H1 (cell line): ENCODE measurements at regions not wholly inside any gene's neighbourhood (a gene's known extent, or its start where the extent isn't known, plus 50 kb on each side); places are given as distances from the start of the nearest gene placed in this dataset.

ENCODE experiments used
- CTCF ChIA-PET: fragments of 300-600 bp; sonication (Branson Sonifier 250); formaldehyde crosslinking; loops from one replicate; lab custom pipeline; 2021; ENCODE audit not compliant: partially characterized antibody; lab: Charles Lee
- POLR2A ChIA-PET: fragments of 300-600 bp; sonication (Branson Sonifier 250); formaldehyde crosslinking; loops from one replicate; lab custom pipeline; 2021; ENCODE audit warnings: inconsistent platforms; ENCODE audit not compliant: partially characterized antibody; lab: Charles Lee
- DNase-seq, 2 experiments: peaks; one replicate each; pipeline versions ENCODE4 v3.0.0 to v3.0.0-alpha.2; 2010 to 2022; ENCODE audit warnings: low spot score in 2 of 2, low read depth in 1 of 2, mixed read lengths in 1 of 2
- FAIRE-seq: peaks from 2 replicates; lab custom pipeline; 2011; peaks lifted over from hg19 to GRCh38; lab: Jason Lieb, UNC
- H2AFZ ChIP-seq: 2 replicates; pipeline ENCODE4 v1.8.1; 2012; ENCODE audit warnings: low read length, inconsistent platforms
- H2AK5ac ChIP-seq: 2 replicates; pipeline ENCODE4 v1.6.1; 2013; ENCODE audit warnings: low read depth, low read length
- H2BK120ac ChIP-seq: replicated peaks from 2 replicates; pipeline ENCODE3; 2013; ENCODE audit warnings: low read depth, low read length, inconsistent platforms
- H2BK12ac ChIP-seq: 2 replicates; pipeline ENCODE4 v1.6.1; 2013; ENCODE audit warnings: low read depth, low read length
- H2BK15ac ChIP-seq: 2 replicates; pipeline ENCODE4 v1.6.1; 2013; ENCODE audit warnings: low read length
- H2BK20ac ChIP-seq: 2 replicates; pipeline ENCODE4 v1.6.1; 2013; ENCODE audit warnings: low read length
- H2BK5ac ChIP-seq: 2 replicates; pipeline ENCODE4 v1.6.1; 2013; ENCODE audit warnings: low read depth, low read length
- H3K14ac ChIP-seq: 2 replicates; pipeline ENCODE4 v1.6.1; 2013; ENCODE audit warnings: inconsistent platforms; ENCODE audit not compliant: insufficient read length
- H3K18ac ChIP-seq: 2 replicates; pipeline ENCODE4 v1.6.1; 2013; ENCODE audit warnings: low read length; ENCODE audit errors: extremely low read depth
- H3K23ac ChIP-seq: 2 replicates; pipeline ENCODE4 v1.6.1; 2013; ENCODE audit warnings: inconsistent platforms; ENCODE audit not compliant: insufficient read length
- H3K23me2 ChIP-seq: 2 replicates; pipeline ENCODE4 v1.6.1; 2013; ENCODE audit warnings: low read depth, low read length
- H3K27ac ChIP-seq: 2 replicates; pipeline ENCODE4 v1.6.1; 2011; ENCODE audit warnings: low read depth, low read length, inconsistent platforms
- H3K27me3 ChIP-seq, 4 experiments: replicated peaks in 1 of 4; 1 replicate in 1 of 4; 2 replicates in 3 of 4; pipeline versions ENCODE4 v1.6.1 to v1.8.1; 2011 to 2013; ENCODE audit warnings: low read length in 3 of 4, mild to moderate bottlenecking in 3 of 4, inconsistent platforms in 2 of 4, mixed read lengths in 2 of 4, moderate library complexity in 1 of 4; ENCODE audit not compliant: control insufficient read depth in 3 of 4, insufficient read depth in 3 of 4; ENCODE audit errors: extremely low read depth in 1 of 4
- H3K36me3 ChIP-seq, 4 experiments: 2 replicates each; pipeline versions ENCODE4 v1.6.1 to v1.8.1; 2011 to 2013; ENCODE audit warnings: mild to moderate bottlenecking in 4 of 4, low read length in 3 of 4, moderate library complexity in 2 of 4, control low read depth in 1 of 4, inconsistent platforms in 1 of 4; ENCODE audit not compliant: insufficient read depth in 4 of 4, control insufficient read depth in 2 of 4
- H3K4ac ChIP-seq: replicated peaks from 2 replicates; pipeline ENCODE3; 2013; ENCODE audit warnings: low read length, low read depth, mixed read lengths, inconsistent platforms; ENCODE audit not compliant: insufficient read length
- H3K4me1 ChIP-seq, 4 experiments: replicated peaks in 1 of 4; 1 replicate in 1 of 4; 2 replicates in 3 of 4; pipeline versions ENCODE4 v1.6.1 to v1.8.1; 2011 to 2013; ENCODE audit warnings: low read length in 3 of 4, inconsistent platforms in 2 of 4, mixed read lengths in 1 of 4; ENCODE audit not compliant: insufficient read depth in 4 of 4, control insufficient read depth in 3 of 4
- H3K4me2 ChIP-seq, 2 experiments: 2 replicates each; pipeline versions ENCODE4 v1.6.1 to v1.8.1; 2011 to 2013; ENCODE audit warnings: low read depth in 2 of 2, low read length in 2 of 2, control low read depth in 1 of 2, inconsistent platforms in 1 of 2, mild to moderate bottlenecking in 1 of 2; ENCODE audit not compliant: insufficient read depth in 1 of 2
- H3K4me3 ChIP-seq, 4 experiments: fragments of 200-600, 300-600 bp in 1 of 4; sonication (generic), shearing (Covaris generic), sonication (Bioruptor Twin) in 1 of 4; 2 replicates each; pipeline versions ENCODE4 v1.5.1 to v1.8.1; 2011 to 2016; ENCODE audit warnings: low read length in 4 of 4, low read depth in 3 of 4, control low read depth in 2 of 4, inconsistent platforms in 2 of 4, mild to moderate bottlenecking in 2 of 4, mixed read lengths in 1 of 4, moderate library complexity in 1 of 4; ENCODE audit not compliant: insufficient read depth in 2 of 4; ENCODE audit errors: extremely low read depth in 1 of 4
- H3K56ac ChIP-seq: replicated peaks from 2 replicates; pipeline ENCODE3; 2013; ENCODE audit warnings: low read depth, mild to moderate bottlenecking, mixed read lengths, low read length, inconsistent platforms; ENCODE audit not compliant: insufficient read length
- H3K79me1 ChIP-seq: 2 replicates; pipeline ENCODE4 v1.6.1; 2013; ENCODE audit warnings: low read depth, low read length, control low read depth
- H3K79me2 ChIP-seq, 2 experiments: 2 replicates each; pipeline versions ENCODE4 v1.6.1 to v1.8.1; 2012 to 2013; ENCODE audit warnings: low read length in 2 of 2, mild to moderate bottlenecking in 2 of 2, inconsistent platforms in 1 of 2; ENCODE audit not compliant: insufficient read depth in 2 of 2, control insufficient read depth in 1 of 2
- H3K9ac ChIP-seq, 4 experiments: replicated peaks in 1 of 4; 1 replicate in 1 of 4; 2 replicates in 3 of 4; pipeline versions ENCODE4 v1.6.1 to v1.8.1; 2011 to 2013; ENCODE audit warnings: low read depth in 3 of 4, low read length in 3 of 4, control low read depth in 2 of 4, mild to moderate bottlenecking in 2 of 4, moderate library complexity in 2 of 4, inconsistent platforms in 1 of 4; ENCODE audit errors: extremely low read depth in 1 of 4
- H3K9me3 ChIP-seq, 2 experiments: 2 replicates each; pipeline versions ENCODE4 v1.6.1 to v1.8.1; 2012 to 2013; ENCODE audit warnings: mild to moderate bottlenecking in 2 of 2, moderate library complexity in 2 of 2, control low read depth in 1 of 2, inconsistent platforms in 1 of 2, low read depth in 1 of 2, low read length in 1 of 2, mixed read lengths in 1 of 2; ENCODE audit not compliant: insufficient read depth in 2 of 2
- H4K20me1 ChIP-seq, 2 experiments: replicated peaks in 1 of 2; 2 replicates each; pipeline versions ENCODE3 to v1.8.1; 2011 to 2013; ENCODE audit warnings: inconsistent platforms in 2 of 2, low read length in 2 of 2, mild to moderate bottlenecking in 1 of 2; ENCODE audit not compliant: insufficient read depth in 2 of 2, control insufficient read depth in 1 of 2
- H4K5ac ChIP-seq: 2 replicates; pipeline ENCODE4 v1.6.1; 2013; ENCODE audit warnings: low read length, low read depth, mixed read lengths, inconsistent platforms; ENCODE audit not compliant: insufficient read length
- H4K8ac ChIP-seq: 2 replicates; pipeline ENCODE4 v1.8.0; 2013; ENCODE audit warnings: mild to moderate bottlenecking, moderate library complexity, low read length, inconsistent platforms; ENCODE audit not compliant: insufficient read depth; ENCODE audit errors: extremely low read depth
- H4K91ac ChIP-seq: replicated peaks from 2 replicates; pipeline ENCODE3; 2013; ENCODE audit warnings: low read length, mixed read lengths, inconsistent platforms; ENCODE audit not compliant: insufficient read length
- GTF2F1 ChIP-seq: IDR thresholded peaks from 2 replicates; pipeline ENCODE4 v1.6.1; 2012; ENCODE audit warnings: low read depth, low read length, improper control_type of control experiment, borderline replicate concordance
- WGBS, 2 experiments: shearing (Covaris generic) in 1 of 2; methylation state at CpG; one replicate each; pipeline versions ENCODE4 v1.1.6 to v1.1.7; 2013 to 2015; ENCODE audit warnings: low lambda C conversion rate in 2 of 2, mixed read lengths in 2 of 2, inconsistent platforms in 1 of 2, low coverage in 1 of 2, missing lambda C conversion rate in 1 of 2; ENCODE audit not compliant: insufficient replicate concordance in 2 of 2, insufficient coverage in 1 of 2, insufficient read length in 1 of 2; ENCODE audit errors: extremely low coverage in 1 of 2, missing lambda C conversion rate in 1 of 2; 5-methylcytosine and 5-hydroxymethylcytosine counted together

- H3K9me3 ChIP-seq, result no peaks in the 10 kb centered on the region
- no peak overlapping the region for H3K56ac ChIP-seq
- no peak overlapping the region for H3K9ac ChIP-seq
- H3K4ac ChIP-seq, result no peak overlapping the region
- 89 to 100% methylated on average over 2 to 5 of the region's 5 CpGs for WGBS, 2 experiments
- H3K18ac ChIP-seq, result no peak overlapping the region
- H2BK15ac ChIP-seq, result no peak overlapping the region
- no peak for TF ChIP-seq GTF2F1
- FAIRE-seq (no peak), DNase-seq (no peak)
- no peak overlapping the region for H3K23ac ChIP-seq
- POLR2A ChIA-PET, result no interaction called here
- no peak overlapping the region for H2BK12ac ChIP-seq
- H2AFZ ChIP-seq, result no peak overlapping the region
- no peaks in the 10 kb centered on the region for H3K27me3 ChIP-seq
- H3K79me2 ChIP-seq, result no peaks in the 10 kb centered on the region
- H2BK5ac ChIP-seq, result no peak overlapping the region
- H3K4me2 ChIP-seq, result no peak overlapping the region
- H3K4me3 ChIP-seq, result no peak overlapping the region
- H2BK20ac ChIP-seq, result no peak overlapping the region
- 0 out of 7 replicates have a peak, but pooled peaks cover 0 to 3% (median 0%) of the 10 kb centered on the region in 4 experiments for H3K4me1 ChIP-seq
- CTCF ChIA-PET, result interaction anchor here (0.6 kb wide), 1 partner anchor 514 kb away, joined by 4 read pairs; no protein-coding TSS in a partner anchor
- no peak overlapping the region for H2BK120ac ChIP-seq
- H2AK5ac ChIP-seq, result no peak overlapping the region
- H3K36me3 ChIP-seq, result no peaks in the 10 kb centered on the region
- no peak overlapping the region for H4K8ac ChIP-seq
- H3K14ac ChIP-seq, result no peak overlapping the region
- H3K23me2 ChIP-seq, result no peaks in the 10 kb centered on the region
- H4K5ac ChIP-seq, result no peak overlapping the region
- no peak overlapping the region for H3K27ac ChIP-seq
- no peak overlapping the region for H4K91ac ChIP-seq
- no peaks in the 10 kb centered on the region for H4K20me1 ChIP-seq
- H3K79me1 ChIP-seq, result no peaks in the 10 kb centered on the region
Measured at GRCh38 chr7:9023675-9024294, 590.4 kb downstream of the NXPH1 start.
